Aorta (tissue), 5 donors: ENCODE measurements at regions not wholly inside any gene's neighbourhood (a gene's known extent, or its start where the extent isn't known, plus 50 kb on each side); places are given as distances from the start of the nearest gene placed in this dataset.
A peak's percentile ranks its signal among the peaks of the same experiment; 100 is the strongest.
"Not testable (repeated sequence)": the region's sequence is repeated elsewhere in the genome, so short reads cannot be mapped to it uniquely, and the experiment has no call there.

ENCODE experiments used
- ATAC-seq: fragments of 200-7000 bp; cut with Tn5 transposase; one replicate; pipeline ENCODE4 v1.9.1; 2022; ENCODE audit warnings: moderate library complexity; ENCODE audit not compliant: low FRiP score
- DNase-seq, 2 donors: peaks; one replicate each; pipeline ENCODE4 v3.0.0-alpha.2; 2020
- H3K27ac ChIP-seq, 2 donors: one replicate each; pipeline ENCODE4 v1.5.1; 2013; ENCODE audit warnings: low read length in 2 of 2, mild to moderate bottlenecking in 2 of 2, moderate library complexity in 2 of 2, control low read depth in 1 of 2, inconsistent platforms in 1 of 2, low read depth in 1 of 2
- H3K27me3 ChIP-seq, 2 donors: one replicate each; pipeline ENCODE4 v1.6.1; 2013; ENCODE audit warnings: control low read depth in 1 of 2, low read length in 1 of 2, mild to moderate bottlenecking in 1 of 2, moderate library complexity in 1 of 2; ENCODE audit not compliant: insufficient read depth in 2 of 2, control insufficient read depth in 1 of 2
- H3K36me3 ChIP-seq, 2 donors: one replicate each; pipeline ENCODE4 v1.6.1; 2013; ENCODE audit warnings: control low read depth in 1 of 2, low read length in 1 of 2, mild to moderate bottlenecking in 1 of 2; ENCODE audit not compliant: insufficient read depth in 2 of 2, control insufficient read depth in 1 of 2
- H3K4me1 ChIP-seq, 2 donors: one replicate each; pipeline ENCODE4 v1.6.1; 2013; ENCODE audit warnings: low read length in 2 of 2, control low read depth in 1 of 2, mild to moderate bottlenecking in 1 of 2, moderate library complexity in 1 of 2; ENCODE audit not compliant: insufficient read depth in 2 of 2, control insufficient read depth in 1 of 2
- H3K4me3 ChIP-seq, 2 donors: one replicate each; pipeline ENCODE4 v1.5.1; 2013; ENCODE audit warnings: low read length in 2 of 2, control low read depth in 1 of 2, mild to moderate bottlenecking in 1 of 2
- H3K9me3 ChIP-seq: one replicate; pipeline ENCODE4 v1.6.1; 2013; ENCODE audit warnings: mild to moderate bottlenecking, low read length; ENCODE audit not compliant: control insufficient read depth
- WGBS, 2 donors: extraction: QIAGEN DNeasy Blood & Tissue Kit; methylation state at CpG; one replicate each; pipeline ENCODE4 v1.1.7; 2013; 5-methylcytosine and 5-hydroxymethylcytosine counted together
- intact Hi-C, 2 donors: fragments of 100-400 bp; cut with DNase I; formaldehyde crosslinking; loops; one replicate each; pipeline versions ENCODE4 v1.14.2 to v1.15.0; 2022
- donor health status: healthy with polysubstance abuse.
- donor health status: Bipolar disorder and iron deficiency.
- donor health status: DM: no; HTN: no; CAD: no.
- donor health status: DM: no; HTN: no; CAD: no.
- donor health status: DM: yes; HTN: yes; CAD: no.

DNA sequence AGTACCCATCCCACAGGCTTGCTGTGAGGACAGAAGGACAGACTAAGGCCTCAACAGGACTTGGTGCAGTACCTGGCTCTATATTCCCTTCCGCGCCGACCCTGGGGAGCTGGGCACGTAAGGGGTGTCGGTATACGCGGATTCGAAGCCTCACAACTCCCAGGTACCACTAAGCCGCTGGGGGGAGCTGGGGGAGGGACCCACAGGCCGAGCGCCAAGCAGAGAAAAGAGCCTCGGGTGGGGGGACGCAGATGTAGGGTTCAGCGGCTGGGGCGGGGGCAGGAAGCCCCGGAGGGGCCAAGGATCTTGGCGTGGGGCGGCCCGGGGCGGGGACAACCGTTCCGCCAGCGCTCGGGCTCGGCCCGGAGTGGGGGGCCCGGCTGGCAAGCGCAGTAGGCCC lies 126.4 kb upstream of the ZNF746 start:
- ATAC-seq (peak; percentile 20), DNase-seq (peak in 1 of 2 donors; percentile 51)
- Histone ChIP-seq H3K4me1 (no peaks in the 10 kb centered on the region), H3K27ac (peak overlapping the region in 1 of 2 donors; percentile 28), H3K4me3 (peak overlapping the region; percentile 72 to 94), H3K9me3 (no peaks in the 10 kb centered on the region), H3K36me3 (peaks cover 0 to 6% of the 10 kb centered on the region in 2 donors), H3K27me3 (no peaks in the 10 kb centered on the region)
- 1% methylated on average over 28 of the region's 28 CpGs for WGBS, 2 donors
- intact Hi-C loops, result loop anchor here (1.0 to 10.0 kb wide), 5 partner anchors 90 to 251 kb away; partner anchors contain the start of genes ATP6V0E2 (in 1 of the 2), ZNF746 (in 1 of the 2) and ZNF862 (in 1 of the 2)

DNA sequence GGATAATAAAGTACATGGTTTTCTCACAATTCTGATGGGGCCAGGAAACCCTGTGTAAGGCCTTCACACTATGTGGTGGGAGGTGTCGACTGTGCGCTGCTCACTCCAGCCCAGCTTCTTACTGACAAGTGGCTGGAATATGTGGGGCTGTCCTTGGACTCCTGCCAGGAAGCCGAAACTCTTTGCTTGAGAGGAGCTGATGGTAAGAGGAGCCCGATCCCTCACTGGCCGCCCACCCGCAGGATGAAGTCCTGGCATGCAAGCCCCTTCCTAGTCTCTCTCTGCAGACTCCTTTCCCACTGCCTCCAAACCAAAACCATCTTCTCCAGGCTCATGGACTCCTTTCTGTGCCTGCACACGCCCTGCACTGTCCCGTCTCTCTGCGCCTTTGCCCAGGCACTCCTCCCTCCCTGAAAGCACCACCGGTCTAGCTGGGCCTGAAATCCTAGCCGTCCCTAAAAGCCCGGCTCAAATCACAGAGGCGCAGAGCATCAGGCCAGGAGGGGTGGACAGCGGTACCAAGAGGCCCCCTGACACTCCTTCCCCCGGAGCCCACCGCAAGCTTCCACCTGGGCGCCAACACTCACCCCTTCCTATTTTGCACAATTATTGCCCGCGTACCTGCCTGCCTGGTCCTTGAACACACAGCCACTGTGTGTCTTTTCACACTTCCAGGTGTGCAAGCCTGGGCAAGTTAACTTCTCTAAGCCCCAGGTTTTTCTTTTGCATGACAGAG lies 125.8 kb upstream of the ZNF746 start:
- H3K4me1 ChIP-seq, H3K27me3 ChIP-seq, H3K36me3 ChIP-seq, H3K9me3 ChIP-seq, H3K27ac ChIP-seq, ATAC-seq: not testable (repeated sequence)
- DNase-seq, result peak; percentile 77 to 86
- WGBS, 2 donors, result 10 to 14% methylated on average over 16 to 19 of the region's 19 CpGs
- intact Hi-C loops, result loop anchor here (10.0 kb wide), 3 partner anchors 91 to 251 kb away; partner anchors contain the start of genes ATP6V0E2 (in 1 of the 2) and ZNF862 (in 1 of the 2)
- peak overlapping the region; percentile 72 to 94 for H3K4me3 ChIP-seq

DNA sequence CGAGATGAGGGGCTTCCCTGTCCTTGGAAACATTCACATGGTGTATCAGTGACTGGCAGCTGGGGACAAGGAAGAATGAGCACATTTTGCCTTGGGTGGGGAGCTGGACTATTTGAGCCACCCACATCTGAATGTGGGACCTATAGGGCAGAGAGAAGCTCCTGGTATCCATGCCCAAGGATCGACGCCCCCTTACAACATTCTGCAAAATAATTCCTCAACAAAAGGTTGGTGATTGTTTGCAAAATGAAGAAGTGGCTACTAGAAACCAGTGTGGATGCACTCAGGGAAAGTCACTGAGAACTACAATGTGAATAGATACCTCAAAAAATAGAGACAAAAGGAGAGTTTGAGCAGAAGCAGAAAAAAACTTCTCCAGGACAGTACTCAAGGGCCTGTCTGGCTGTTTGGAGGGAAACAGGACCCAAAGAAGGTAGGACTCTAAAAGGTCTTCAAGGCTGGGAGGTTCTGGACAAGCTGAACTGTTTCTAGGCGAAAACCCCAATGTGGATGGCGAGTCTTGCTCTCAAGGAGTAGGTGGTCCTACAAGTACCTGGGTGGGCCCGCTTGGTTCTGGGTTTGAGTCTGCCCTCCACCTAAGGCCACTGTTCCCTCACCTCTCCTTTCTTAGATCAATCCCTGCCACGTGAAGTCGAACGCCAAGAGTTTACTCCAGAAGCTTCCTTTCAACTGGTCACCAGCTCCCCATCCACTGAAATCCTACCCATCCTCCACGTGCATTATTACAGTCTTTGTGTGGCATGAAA lies 125.0 kb upstream of the ZNF746 start:
- H3K27ac ChIP-seq, result no peak overlapping the region
- H3K9me3 ChIP-seq, result no peaks in the 10 kb centered on the region
- H3K4me1 ChIP-seq, result no peaks in the 10 kb centered on the region
- H3K27me3 ChIP-seq, result no peaks in the 10 kb centered on the region
- no peak overlapping the region for H3K4me3 ChIP-seq
- H3K36me3 ChIP-seq, result peaks cover 0 to 8% of the 10 kb centered on the region in 2 donors
- intact Hi-C loops, result loop anchor here (10.0 kb wide), 3 partner anchors 92 to 252 kb away; partner anchors contain the start of genes ATP6V0E2 (in 1 of the 2) and ZNF862 (in 1 of the 2)
- no peak for ATAC-seq
- WGBS, 2 donors, result 79 to 80% methylated on average over 10 of the region's 10 CpGs
- DNase-seq, result no peak

DNA sequence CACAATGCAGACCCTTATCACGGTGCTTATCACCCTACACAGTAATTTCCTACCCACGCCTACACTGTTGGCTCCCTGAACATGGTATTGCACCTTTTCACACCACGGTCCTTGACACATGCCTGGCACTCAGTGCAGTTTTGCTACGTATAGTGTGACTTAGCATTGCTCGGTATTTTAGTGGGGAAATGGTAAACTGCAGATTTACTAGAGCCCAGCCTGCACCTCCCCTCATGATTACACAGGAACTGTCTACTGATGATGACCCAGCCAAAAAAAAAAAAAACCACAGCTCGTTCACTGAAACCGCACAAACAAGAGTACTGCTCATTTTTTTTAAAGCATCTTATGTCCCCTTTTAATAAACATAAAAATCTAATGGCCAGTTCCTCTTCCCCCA lies 124.2 kb upstream of the ZNF746 start:
- Histone ChIP-seq H3K27me3 (no peaks in the 10 kb centered on the region), H3K27ac (no peak overlapping the region), H3K9me3 (no peaks in the 10 kb centered on the region), H3K4me3 (no peak overlapping the region), H3K4me1 (no peaks in the 10 kb centered on the region), H3K36me3 (peaks cover 0 to 8% of the 10 kb centered on the region in 2 donors)
- 70 to 73% methylated on average over 7 of the region's 7 CpGs for WGBS, 2 donors
- no peak for DNase-seq
- ATAC-seq, result no peak
- intact Hi-C loops, result loop anchor here (10.0 kb wide), 3 partner anchors 93 to 253 kb away; partner anchors contain the start of genes ATP6V0E2 (in 1 of the 2) and ZNF862 (in 1 of the 2)

DNA sequence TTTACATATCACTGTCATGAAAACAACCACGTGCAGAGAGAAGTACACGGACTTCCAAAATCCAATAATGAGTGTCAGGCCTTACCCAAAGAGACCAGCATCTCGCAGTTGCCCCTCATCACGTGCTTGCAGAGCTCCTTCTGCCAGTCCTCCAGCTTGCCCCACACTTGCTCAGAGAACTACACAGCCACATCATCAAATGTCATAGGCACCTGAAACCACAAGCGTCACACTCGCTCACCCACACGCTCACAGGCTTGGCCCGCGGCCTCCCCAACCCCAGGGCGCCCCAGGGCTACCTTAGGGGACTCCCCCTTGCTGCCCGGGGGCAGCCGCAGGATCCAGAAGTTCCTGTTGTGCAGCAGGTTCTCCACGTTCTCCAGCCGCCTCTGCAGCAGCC lies 123.4 kb upstream of the ZNF746 start:
- Histone ChIP-seq H3K4me1 (no peaks in the 10 kb centered on the region), H3K4me3 (no peak overlapping the region), H3K27me3 (no peaks in the 10 kb centered on the region), H3K36me3 (peaks cover 0 to 8% of the 10 kb centered on the region in 2 donors), H3K9me3 (no peaks in the 10 kb centered on the region), H3K27ac (no peak overlapping the region)
- no peak for ATAC-seq
- no peak for DNase-seq
- WGBS, 2 donors, result 84 to 85% methylated on average over 12 to 14 of the region's 14 CpGs
- intact Hi-C loops, result loop anchor here (10.0 kb wide), 3 partner anchors 94 to 254 kb away; partner anchors contain the start of genes ATP6V0E2 (in 1 of the 2) and ZNF862 (in 1 of the 2)

DNA sequence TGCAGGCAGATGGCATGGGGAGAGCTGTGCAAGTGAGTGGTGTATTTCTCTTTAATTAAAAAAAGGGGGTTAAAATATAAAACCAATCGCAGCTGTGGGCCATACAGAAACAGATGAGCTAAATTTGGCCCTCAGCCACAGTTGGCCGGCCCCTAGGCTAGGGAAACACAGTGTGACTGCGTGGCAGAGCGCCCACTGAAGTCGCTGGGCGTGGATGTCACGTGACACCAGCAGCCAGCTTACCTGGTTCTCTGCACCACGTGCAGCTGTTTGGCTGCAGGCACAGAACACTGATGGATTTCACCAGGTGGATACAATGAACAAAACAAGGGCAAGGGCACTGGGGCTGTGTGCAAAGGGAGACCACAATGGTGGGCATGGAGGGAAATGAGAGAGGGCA lies 119.3 kb upstream of the ZNF746 start:
- Histone ChIP-seq H3K4me3 (no peak overlapping the region), H3K27me3 (no peaks in the 10 kb centered on the region), H3K36me3 (peaks cover 0 to 17% of the 10 kb centered on the region in 2 donors), H3K9me3 (no peaks in the 10 kb centered on the region), H3K4me1 (no peaks in the 10 kb centered on the region), H3K27ac (no peak overlapping the region)
- WGBS, 2 donors, result 85% methylated on average over 8 of the region's 8 CpGs
- intact Hi-C loops, result no loop called here
- no peak for ATAC-seq
- DNase-seq, result no peak

DNA sequence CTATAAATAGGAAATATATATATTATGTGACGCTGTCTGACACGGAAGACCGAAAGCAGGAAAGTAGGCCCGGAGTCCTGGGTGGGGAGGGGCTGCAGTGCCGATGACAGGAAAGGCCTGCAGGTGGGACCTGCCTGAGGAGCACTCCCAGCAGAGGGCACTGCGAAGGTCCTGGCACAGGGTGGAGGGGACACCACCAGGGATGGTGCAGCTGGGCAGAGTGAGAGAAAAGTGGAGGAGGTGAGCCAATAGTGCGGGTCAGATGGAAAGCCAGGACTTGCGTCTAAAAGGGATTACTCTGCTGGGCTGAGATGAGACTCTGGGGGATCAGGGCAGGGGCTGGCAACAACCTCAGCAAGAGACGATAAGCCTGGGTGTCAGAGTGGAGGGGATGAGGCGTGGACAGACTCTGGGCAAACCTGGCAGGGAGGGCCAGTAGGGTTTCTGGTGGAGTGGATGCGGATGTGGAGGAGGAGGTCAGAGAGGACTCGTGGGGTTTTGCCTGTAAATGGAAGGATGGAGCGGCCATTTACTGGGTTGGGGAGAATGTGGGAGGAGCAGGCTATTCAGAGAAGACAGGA lies 118.2 kb upstream of the ZNF746 start:
- intact Hi-C loops, result no loop called here
- no peak overlapping the region for H3K27ac ChIP-seq
- no peaks in the 10 kb centered on the region for H3K4me1 ChIP-seq
- peaks cover 0 to 14% of the 10 kb centered on the region in 2 donors for H3K36me3 ChIP-seq
- ATAC-seq (no peak), DNase-seq (no peak)
- 75 to 80% methylated on average over 13 of the region's 13 CpGs for WGBS, 2 donors
- H3K27me3 ChIP-seq, result no peaks in the 10 kb centered on the region
- H3K4me3 ChIP-seq, result no peak overlapping the region
- H3K9me3 ChIP-seq, result no peaks in the 10 kb centered on the region

DNA sequence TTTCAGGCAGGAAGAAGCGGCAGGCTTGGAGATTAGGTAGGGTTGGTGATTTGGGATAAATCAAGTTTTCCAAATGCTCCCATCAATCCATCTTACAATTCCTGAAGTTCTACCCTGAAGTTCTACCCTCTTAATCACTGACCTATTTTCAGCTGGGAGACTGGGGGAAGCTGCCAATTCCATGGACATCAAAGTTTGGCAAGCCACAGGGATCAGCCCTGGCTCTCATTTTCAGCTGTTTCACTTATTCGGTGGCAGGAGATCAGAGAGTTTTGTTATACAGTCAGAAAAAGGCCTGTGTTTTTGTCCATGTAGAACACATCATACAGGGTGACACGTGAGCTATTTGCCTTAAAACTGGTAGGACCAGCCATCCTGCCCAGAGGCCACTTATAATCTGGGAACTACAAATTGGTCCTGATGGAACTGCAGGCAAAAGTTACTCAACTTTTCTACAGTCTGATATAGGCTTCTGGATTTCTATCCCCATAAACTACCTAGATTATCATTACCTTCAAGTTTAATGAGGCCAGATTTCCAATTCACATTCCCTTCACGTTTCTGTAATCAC lies 112.9 kb upstream of the ZNF746 start:
- no peaks in the 10 kb centered on the region for H3K9me3 ChIP-seq
- WGBS, 2 donors, result 63 to 66% methylated on average over 4 of the region's 4 CpGs
- no peak for DNase-seq
- no peak overlapping the region for H3K4me3 ChIP-seq
- no peak for ATAC-seq
- no peaks in the 10 kb centered on the region for H3K4me1 ChIP-seq
- H3K36me3 ChIP-seq, result peaks cover 0 to 11% of the 10 kb centered on the region in 2 donors
- H3K27ac ChIP-seq, result no peak overlapping the region
- intact Hi-C loops, result no loop called here
- no peaks in the 10 kb centered on the region for H3K27me3 ChIP-seq
